HL-60 (cell line): ENCODE measurements at regions not wholly inside any gene's neighbourhood (a gene's known extent, or its start where the extent isn't known, plus 50 kb on each side); places are given as distances from the start of the nearest gene placed in this dataset.

Source experiments
- DNase-seq, 2 experiments: peaks; one replicate each; pipeline ENCODE4 v3.0.0-alpha.2; 2010 to 2020; ENCODE audit warnings: low read depth in 1 of 2, low spot score in 1 of 2
- H3K27ac ChIP-seq: fragments of 250-450 bp; sonication (Bioruptor Pico); replicated peaks from 2 replicates; pipeline ENCODE4 v1.5.1; 2020; ENCODE audit warnings: mild to moderate bottlenecking, moderate library complexity
- H3K27me3 ChIP-seq: fragments of 250-450 bp; sonication (Bioruptor Pico); 2 replicates; pipeline ENCODE4 v1.5.1; 2021; ENCODE audit warnings: mild to moderate bottlenecking, moderate library complexity; ENCODE audit not compliant: insufficient read depth, poor library complexity, severe bottlenecking
- H3K4me3 ChIP-seq: replicated peaks from 2 replicates; pipeline ENCODE4 v1.5.1; 2011; ENCODE audit warnings: mild to moderate bottlenecking, control low read depth, low read length; ENCODE audit not compliant: insufficient read depth
- GABPA ChIP-seq: IDR thresholded peaks from 2 replicates; pipeline ENCODE4 v1.6.1; 2012; ENCODE audit warnings: low read depth
- POLR2AphosphoS5 ChIP-seq: IDR thresholded peaks from 2 replicates; pipeline ENCODE4 v1.6.1; 2012; ENCODE audit warnings: low read depth
- SPI1 ChIP-seq: IDR thresholded peaks from 2 replicates; pipeline ENCODE4 v1.6.1; 2012; ENCODE audit warnings: low read depth, mild to moderate bottlenecking, borderline replicate concordance
- TF ChIP-seq, protein P1 (sequence below): IDR thresholded peaks from one replicate; pipeline ENCODE4 v1.5.1; 2011; ENCODE audit warnings: low read length, control low read depth, inconsistent platforms; ENCODE audit not compliant: insufficient read depth
- TF ChIP-seq, protein P2 (sequence below): IDR thresholded peaks from 2 replicates; pipeline ENCODE4 v1.6.1; 2012; ENCODE audit warnings: low read depth; ENCODE audit not compliant: insufficient replicate concordance

DNA sequence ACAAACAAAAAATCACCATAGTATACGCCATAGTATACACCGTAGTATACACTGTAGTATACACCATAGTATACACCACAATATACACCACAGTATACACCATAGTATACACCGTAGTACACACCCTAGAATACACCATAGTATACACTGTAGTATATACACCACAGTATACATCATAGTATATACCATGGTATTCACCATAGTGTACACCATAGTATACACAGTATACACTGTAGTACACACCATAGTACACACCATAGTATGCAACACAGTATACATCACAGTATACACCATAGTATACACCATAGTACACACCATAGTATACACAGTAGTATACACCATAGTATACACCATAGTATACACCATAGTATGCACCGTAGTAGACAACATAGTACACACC, 157.6 kb upstream of the ADARB2 start:
- Histone ChIP-seq H3K4me3 (no peak overlapping the region), H3K27me3 (no peaks in the 10 kb centered on the region), H3K27ac (no peak overlapping the region)
- no peak for TF ChIP-seq GABPA
- TF ChIP-seq, protein P1, sequence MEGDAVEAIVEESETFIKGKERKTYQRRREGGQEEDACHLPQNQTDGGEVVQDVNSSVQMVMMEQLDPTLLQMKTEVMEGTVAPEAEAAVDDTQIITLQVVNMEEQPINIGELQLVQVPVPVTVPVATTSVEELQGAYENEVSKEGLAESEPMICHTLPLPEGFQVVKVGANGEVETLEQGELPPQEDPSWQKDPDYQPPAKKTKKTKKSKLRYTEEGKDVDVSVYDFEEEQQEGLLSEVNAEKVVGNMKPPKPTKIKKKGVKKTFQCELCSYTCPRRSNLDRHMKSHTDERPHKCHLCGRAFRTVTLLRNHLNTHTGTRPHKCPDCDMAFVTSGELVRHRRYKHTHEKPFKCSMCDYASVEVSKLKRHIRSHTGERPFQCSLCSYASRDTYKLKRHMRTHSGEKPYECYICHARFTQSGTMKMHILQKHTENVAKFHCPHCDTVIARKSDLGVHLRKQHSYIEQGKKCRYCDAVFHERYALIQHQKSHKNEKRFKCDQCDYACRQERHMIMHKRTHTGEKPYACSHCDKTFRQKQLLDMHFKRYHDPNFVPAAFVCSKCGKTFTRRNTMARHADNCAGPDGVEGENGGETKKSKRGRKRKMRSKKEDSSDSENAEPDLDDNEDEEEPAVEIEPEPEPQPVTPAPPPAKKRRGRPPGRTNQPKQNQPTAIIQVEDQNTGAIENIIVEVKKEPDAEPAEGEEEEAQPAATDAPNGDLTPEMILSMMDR, result no peak
- TF ChIP-seq POLR2AphosphoS5, result no peak
- TF ChIP-seq SPI1, result no peak
- TF ChIP-seq, protein P2, sequence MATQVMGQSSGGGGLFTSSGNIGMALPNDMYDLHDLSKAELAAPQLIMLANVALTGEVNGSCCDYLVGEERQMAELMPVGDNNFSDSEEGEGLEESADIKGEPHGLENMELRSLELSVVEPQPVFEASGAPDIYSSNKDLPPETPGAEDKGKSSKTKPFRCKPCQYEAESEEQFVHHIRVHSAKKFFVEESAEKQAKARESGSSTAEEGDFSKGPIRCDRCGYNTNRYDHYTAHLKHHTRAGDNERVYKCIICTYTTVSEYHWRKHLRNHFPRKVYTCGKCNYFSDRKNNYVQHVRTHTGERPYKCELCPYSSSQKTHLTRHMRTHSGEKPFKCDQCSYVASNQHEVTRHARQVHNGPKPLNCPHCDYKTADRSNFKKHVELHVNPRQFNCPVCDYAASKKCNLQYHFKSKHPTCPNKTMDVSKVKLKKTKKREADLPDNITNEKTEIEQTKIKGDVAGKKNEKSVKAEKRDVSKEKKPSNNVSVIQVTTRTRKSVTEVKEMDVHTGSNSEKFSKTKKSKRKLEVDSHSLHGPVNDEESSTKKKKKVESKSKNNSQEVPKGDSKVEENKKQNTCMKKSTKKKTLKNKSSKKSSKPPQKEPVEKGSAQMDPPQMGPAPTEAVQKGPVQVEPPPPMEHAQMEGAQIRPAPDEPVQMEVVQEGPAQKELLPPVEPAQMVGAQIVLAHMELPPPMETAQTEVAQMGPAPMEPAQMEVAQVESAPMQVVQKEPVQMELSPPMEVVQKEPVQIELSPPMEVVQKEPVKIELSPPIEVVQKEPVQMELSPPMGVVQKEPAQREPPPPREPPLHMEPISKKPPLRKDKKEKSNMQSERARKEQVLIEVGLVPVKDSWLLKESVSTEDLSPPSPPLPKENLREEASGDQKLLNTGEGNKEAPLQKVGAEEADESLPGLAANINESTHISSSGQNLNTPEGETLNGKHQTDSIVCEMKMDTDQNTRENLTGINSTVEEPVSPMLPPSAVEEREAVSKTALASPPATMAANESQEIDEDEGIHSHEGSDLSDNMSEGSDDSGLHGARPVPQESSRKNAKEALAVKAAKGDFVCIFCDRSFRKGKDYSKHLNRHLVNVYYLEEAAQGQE, result no peak
- no peak for DNase-seq

DNA sequence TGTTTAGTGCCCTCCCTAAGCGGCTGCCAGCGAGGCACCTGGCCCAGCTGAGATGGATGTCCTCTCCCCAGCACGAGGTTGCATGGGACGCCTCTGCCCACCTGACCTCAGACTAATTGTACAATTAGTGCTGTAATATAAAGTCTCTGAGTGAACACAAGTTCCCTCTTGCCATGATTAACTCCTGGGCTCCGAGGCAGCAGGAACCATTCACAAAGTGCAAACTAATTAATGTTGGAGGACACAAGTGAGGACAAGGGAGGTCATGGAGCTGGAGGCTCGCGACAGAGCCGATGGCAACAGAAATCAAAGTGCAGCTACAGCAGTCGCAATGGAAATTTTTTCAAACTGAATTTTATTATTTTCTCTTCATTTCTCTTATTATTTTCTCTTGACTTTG, 156.6 kb upstream of the ADARB2 start:
- Histone ChIP-seq H3K27me3 (no peaks in the 10 kb centered on the region), H3K27ac (no peak overlapping the region), H3K4me3 (no peak overlapping the region)
- no peak for DNase-seq
- TF ChIP-seq, protein P2, result no peak
- TF ChIP-seq POLR2AphosphoS5 (no peak), SPI1 (no peak), GABPA (no peak)
- TF ChIP-seq, protein P1, result no peak

DNA sequence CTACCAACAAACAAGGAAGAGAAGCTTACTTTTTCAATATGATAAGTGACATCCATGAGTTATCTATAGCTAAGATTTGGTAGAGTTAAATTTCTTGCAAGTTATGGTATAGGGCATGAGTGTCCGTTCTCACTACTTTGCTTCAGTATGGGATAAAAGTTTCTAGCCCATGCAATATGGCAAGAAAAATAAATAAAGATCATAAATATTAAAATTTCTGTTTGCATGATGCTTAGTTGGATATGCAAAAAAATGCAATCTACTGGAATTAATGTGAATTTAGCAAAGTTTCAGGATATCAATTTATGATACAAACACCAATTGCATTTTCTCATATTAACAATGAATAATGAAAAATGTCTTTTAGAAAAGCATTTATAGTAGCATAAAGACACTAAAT, 148.7 kb upstream of the ADARB2 start:
- Histone ChIP-seq H3K4me3 (no peak overlapping the region), H3K27me3 (no peaks in the 10 kb centered on the region), H3K27ac (no peak overlapping the region)
- no peak for DNase-seq
- TF ChIP-seq, protein P1, result no peak
- no peak for TF ChIP-seq SPI1
- TF ChIP-seq POLR2AphosphoS5, result no peak
- no peak for TF ChIP-seq GABPA
- TF ChIP-seq, protein P2, result no peak
